ENCODE measurements at regions not wholly inside any gene's neighbourhood (a gene's known extent, or its start where the extent isn't known, plus 50 kb on each side); places are given as distances from the start of the nearest gene placed in this dataset.

- peak; percentile 92 for DNase-seq (ENCODE audit: unreplicated experiment)
- intact Hi-C loops (cut with micrococcal nuclease): no loop called here
- TF ChIP-seq CTCF (IDR thresholded peaks at IDR 0.05; ENCODE audit: unreplicated experiment): no peak
Observed at GRCh38 chr5:10036136-10036815, 213.4 kb downstream of the ATPSCKMT start.

DNA sequence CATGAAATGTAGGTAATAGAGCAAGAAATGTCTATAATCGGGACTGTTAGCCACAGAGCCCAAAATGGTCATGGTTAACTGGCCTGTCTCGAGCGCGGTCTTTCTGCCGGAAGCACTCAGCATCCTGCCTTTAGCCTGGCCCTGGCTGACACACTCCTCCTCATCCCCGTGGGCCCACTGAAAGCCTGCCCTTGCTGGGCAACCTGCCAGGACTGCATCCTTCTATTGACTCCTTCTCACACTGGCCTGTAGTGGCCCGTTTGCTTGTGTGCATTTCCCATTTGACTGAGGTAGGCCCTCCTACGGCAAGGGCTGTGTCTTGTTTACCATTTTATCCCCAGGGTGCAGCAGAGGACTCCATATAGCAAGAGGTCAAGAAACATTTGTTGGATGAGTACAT lies 215.7 kb downstream of the ATPSCKMT start:
- intact Hi-C loops (cut with micrococcal nuclease): loop anchor here (5.0 kb wide), 2 partner anchors 487 to 877 kb away; partner anchors contain the start of gene SEMA5A
- no peak for TF ChIP-seq CTCF (IDR thresholded peaks at IDR 0.05; ENCODE audit: unreplicated experiment)
- POLR2A ChIA-PET: interaction anchor here (0.7 kb wide), 1 partner anchor 78 kb away, joined by 4 read pairs; no protein-coding TSS in a partner anchor
- no TSS peak for BruUV-seq (replicated peaks)
- no peak for DNase-seq (ENCODE audit: unreplicated experiment)
- no peak overlapping the region for H3K4me3 Mint-ChIP-seq (ENCODE audit: unreplicated experiment)
- CTCF ChIA-PET: no interaction called here
- H3K27ac Mint-ChIP-seq (ENCODE audit: low read depth, unreplicated experiment): no peak overlapping the region
- no peaks in the 10 kb centered on the region for H3K36me3 Mint-ChIP-seq (ENCODE audit: insufficient read depth, unreplicated experiment)
- H3K9me3 Mint-ChIP-seq (ENCODE audit: unreplicated experiment): no peaks in the 10 kb centered on the region
- H3K4me1 Mint-ChIP-seq (ENCODE audit: insufficient read depth, unreplicated experiment): peaks cover 13% of the 10 kb centered on the region
- H3K27me3 Mint-ChIP-seq (ENCODE audit: insufficient read depth, unreplicated experiment): no peaks in the 10 kb centered on the region

More at GRCh38 chr5:10036136-10036815, 213.4 kb downstream of the ATPSCKMT start:
- Mint-ChIP-seq H3K27me3 (ENCODE audit: insufficient read depth, unreplicated experiment) (no peaks in the 10 kb centered on the region), H3K4me1 (ENCODE audit: insufficient read depth, unreplicated experiment) (peaks cover 13% of the 10 kb centered on the region), H3K4me3 (ENCODE audit: unreplicated experiment) (no peak overlapping the region), H3K36me3 (ENCODE audit: insufficient read depth, unreplicated experiment) (no peaks in the 10 kb centered on the region), H3K27ac (ENCODE audit: low read depth, unreplicated experiment) (no peak overlapping the region), H3K9me3 (ENCODE audit: unreplicated experiment) (no peaks in the 10 kb centered on the region)
- CTCF ChIA-PET: no interaction called here
- no TSS peak for BruUV-seq (replicated peaks)
- POLR2A ChIA-PET: no interaction called here

- no TSS peak for BruUV-seq (replicated peaks)
- no peaks in the 10 kb centered on the region for H3K36me3 Mint-ChIP-seq (ENCODE audit: insufficient read depth, unreplicated experiment)
- H3K9me3 Mint-ChIP-seq (ENCODE audit: unreplicated experiment): no peaks in the 10 kb centered on the region
- no peak overlapping the region for H3K4me3 Mint-ChIP-seq (ENCODE audit: unreplicated experiment)
- H3K27me3 Mint-ChIP-seq (ENCODE audit: insufficient read depth, unreplicated experiment): no peaks in the 10 kb centered on the region
- DNase-seq (ENCODE audit: unreplicated experiment): no peak
- peaks cover 8% of the 10 kb centered on the region for H3K4me1 Mint-ChIP-seq (ENCODE audit: insufficient read depth, unreplicated experiment)
- POLR2A ChIA-PET: interaction anchor here (0.9 kb wide), 1 partner anchor 43 kb away, joined by 5 read pairs; no protein-coding TSS in a partner anchor
- no peak for TF ChIP-seq CTCF (IDR thresholded peaks at IDR 0.05; ENCODE audit: unreplicated experiment)
- intact Hi-C loops (cut with micrococcal nuclease): loop anchor here (2.0 to 5.0 kb wide), 3 partner anchors 181 to 875 kb away; partner anchors contain the start of gene SEMA5A
- H3K27ac Mint-ChIP-seq (ENCODE audit: low read depth, unreplicated experiment): no peak overlapping the region
- CTCF ChIA-PET: interaction anchor here (0.6 to 1.1 kb wide), 2 partner anchors 28 to 29 kb away, joined by 3 to 4 read pairs; no protein-coding TSS in a partner anchor
Observed at GRCh38 chr5:10031817-10032216, 217.9 kb downstream of the ATPSCKMT start.

DNA sequence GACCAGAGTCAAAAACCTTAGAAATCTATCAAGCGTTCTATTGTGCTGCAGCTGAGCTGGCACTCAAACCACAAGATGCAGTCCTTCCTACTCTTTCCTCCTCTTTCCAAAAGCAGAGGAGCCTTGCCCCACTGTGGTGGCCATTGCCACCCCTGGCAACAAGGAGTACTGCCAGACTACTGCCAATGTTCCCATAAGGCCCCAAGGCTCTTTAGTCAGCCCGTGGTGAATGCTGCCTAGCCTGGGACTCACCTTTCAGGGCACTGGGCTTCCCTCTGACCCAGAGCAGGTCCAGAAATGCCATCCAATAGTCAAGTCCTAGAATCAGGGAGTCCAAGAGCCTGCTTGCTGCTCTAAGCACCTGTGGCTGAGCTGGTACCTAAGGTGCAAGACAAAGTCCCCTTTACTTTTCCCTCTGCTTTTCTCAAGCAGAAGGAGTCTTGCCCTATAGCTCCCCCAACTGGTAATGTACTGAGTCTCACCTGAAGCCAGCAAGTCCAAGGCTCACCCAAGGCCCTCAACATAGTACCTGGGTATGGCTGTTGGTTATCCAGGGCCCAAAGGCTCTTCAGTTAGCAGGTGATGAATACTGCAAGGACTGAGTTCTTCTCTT lies 219.4 kb downstream of the ATPSCKMT start:
- CTCF ChIA-PET: interaction anchor here (0.6 to 1.5 kb wide), 5 partner anchors 17 to 1880 kb away, joined by 3 to 6 read pairs (median 3); no protein-coding TSS in a partner anchor
- no peaks in the 10 kb centered on the region for H3K27me3 Mint-ChIP-seq (ENCODE audit: insufficient read depth, unreplicated experiment)
- H3K4me3 Mint-ChIP-seq (ENCODE audit: unreplicated experiment): no peak overlapping the region
- H3K36me3 Mint-ChIP-seq (ENCODE audit: insufficient read depth, unreplicated experiment): no peaks in the 10 kb centered on the region
- no TSS peak for BruUV-seq (replicated peaks)
- no peak overlapping the region for H3K27ac Mint-ChIP-seq (ENCODE audit: low read depth, unreplicated experiment)
- no peaks in the 10 kb centered on the region for H3K4me1 Mint-ChIP-seq (ENCODE audit: insufficient read depth, unreplicated experiment)
- DNase-seq (ENCODE audit: unreplicated experiment): peak; percentile 71
- H3K9me3 Mint-ChIP-seq (ENCODE audit: unreplicated experiment): no peaks in the 10 kb centered on the region
- TF ChIP-seq CTCF (IDR thresholded peaks at IDR 0.05; ENCODE audit: unreplicated experiment): peak; percentile 35
- POLR2A ChIA-PET: no interaction called here
- intact Hi-C loops (cut with micrococcal nuclease): loop anchor here (1.0 to 5.0 kb wide), 4 partner anchors 132 to 873 kb away; partner anchors contain the start of gene SEMA5A

All from MCF 10A (cell line).